Colonic mucosa (tissue), 4 donors: ENCODE measurements at regions not wholly inside any gene's neighbourhood (a gene's known extent, or its start where the extent isn't known, plus 50 kb on each side); places are given as distances from the start of the nearest gene placed in this dataset.

Source experiments
- DNase-seq: peaks from one replicate; pipeline ENCODE4 v3.0.0-alpha.2; 2020
- H3K27ac ChIP-seq: fragments of 200-600 bp; one replicate; pipeline ENCODE4 v1.8.0; 2021
- H3K27me3 ChIP-seq: fragments of 200-600 bp; one replicate; pipeline ENCODE4 v1.8.0; 2021
- H3K36me3 ChIP-seq: fragments of 200-600 bp; one replicate; pipeline ENCODE4 v1.8.0; 2021
- H3K4me1 ChIP-seq: fragments of 200-600 bp; one replicate; pipeline ENCODE4 v1.8.0; 2021; ENCODE audit warnings: mild to moderate bottlenecking
- H3K4me3 ChIP-seq: fragments of 200-600 bp; one replicate; pipeline ENCODE4 v1.8.0; 2021
- H3K9ac ChIP-seq, 2 donors: one replicate each; pipeline ENCODE4 v1.7.0; 2013; ENCODE audit warnings: control low read depth in 2 of 2, low read depth in 2 of 2, low read length in 2 of 2
- H3K9me3 ChIP-seq: fragments of 200-600 bp; one replicate; pipeline ENCODE4 v1.8.0; 2021
- CTCF ChIP-seq: fragments of 200-600 bp; IDR thresholded peaks from one replicate; pipeline ENCODE4 v1.8.0; 2022; ENCODE audit warnings: antibody characterized with exemption, mild to moderate bottlenecking
- intact Hi-C: fragments of 100-400 bp; cut with DNase I; formaldehyde crosslinking; loops from one replicate; pipeline ENCODE4 v1.14.1; 2022
- donor health status: healthy.
- donor health status: DM: no; HTN: no; CAD: no.
- donor health status: DM: no; HTN: no; CAD: no.

- Histone ChIP-seq H3K27me3 (no peaks in the 10 kb centered on the region), H3K27ac (no peak overlapping the region), H3K4me1 (no peaks in the 10 kb centered on the region), H3K4me3 (no peak overlapping the region), H3K36me3 (no peaks in the 10 kb centered on the region), H3K9ac (no peak overlapping the region), H3K9me3 (no peaks in the 10 kb centered on the region)
- intact Hi-C loops: loop anchor here (2.0 to 10.0 kb wide), 2 partner anchors 275 to 349 kb away; no protein-coding TSS in a partner anchor
- DNase-seq: no peak
- no peak for TF ChIP-seq CTCF
Observed at GRCh38 chr1:233790121-233790520, 114.4 kb upstream of the SLC35F3 start.

- peak; percentile 21 for DNase-seq
- Histone ChIP-seq H3K9ac (no peak overlapping the region), H3K27me3 (no peaks in the 10 kb centered on the region), H3K9me3 (no peaks in the 10 kb centered on the region), H3K4me3 (no peak overlapping the region), H3K27ac (no peak overlapping the region), H3K4me1 (no peaks in the 10 kb centered on the region), H3K36me3 (no peaks in the 10 kb centered on the region)
- intact Hi-C loops: loop anchor here (2.0 to 10.0 kb wide), 2 partner anchors 276 to 350 kb away; no protein-coding TSS in a partner anchor
- TF ChIP-seq CTCF: peak; percentile 79
Observed at GRCh38 chr1:233790662-233791371, 113.7 kb upstream of the SLC35F3 start.

- no peak overlapping the region for H3K27ac ChIP-seq
- TF ChIP-seq CTCF: no peak
- no peaks in the 10 kb centered on the region for H3K36me3 ChIP-seq
- H3K9ac ChIP-seq: no peak overlapping the region
- H3K4me1 ChIP-seq: no peaks in the 10 kb centered on the region
- intact Hi-C loops: loop anchor here (2.0 to 10.0 kb wide), 2 partner anchors 277 to 351 kb away; no protein-coding TSS in a partner anchor
- no peaks in the 10 kb centered on the region for H3K9me3 ChIP-seq
- no peak for DNase-seq
- H3K4me3 ChIP-seq: no peak overlapping the region
- no peaks in the 10 kb centered on the region for H3K27me3 ChIP-seq
Observed at GRCh38 chr1:233791372-233791703, 113.1 kb upstream of the SLC35F3 start.

- TF ChIP-seq CTCF: no peak
- intact Hi-C loops: loop anchor here (2.0 to 10.0 kb wide), 2 partner anchors 277 to 351 kb away; no protein-coding TSS in a partner anchor
Observed at GRCh38 chr1:233791721-233792120, 112.8 kb upstream of the SLC35F3 start.

GRCh38 chr1:233794863-233795262, 109.6 kb upstream of the SLC35F3 start:
- DNase-seq: no peak
- no peak for TF ChIP-seq CTCF
- Histone ChIP-seq H3K4me1 (no peaks in the 10 kb centered on the region), H3K36me3 (no peaks in the 10 kb centered on the region), H3K9ac (no peak overlapping the region), H3K27ac (no peak overlapping the region), H3K4me3 (no peak overlapping the region), H3K27me3 (no peaks in the 10 kb centered on the region), H3K9me3 (no peaks in the 10 kb centered on the region)
- intact Hi-C loops: loop anchor here (10.0 kb wide), 1 partner anchor 280 kb away; no protein-coding TSS in a partner anchor

More at GRCh38 chr1:233791721-233792120, 112.8 kb upstream of the SLC35F3 start:
- no peaks in the 10 kb centered on the region for H3K36me3 ChIP-seq
- DNase-seq: no peak
- no peak overlapping the region for H3K4me3 ChIP-seq
- H3K4me1 ChIP-seq: no peaks in the 10 kb centered on the region
- H3K9ac ChIP-seq: no peak overlapping the region
- no peaks in the 10 kb centered on the region for H3K27me3 ChIP-seq
- H3K9me3 ChIP-seq: no peaks in the 10 kb centered on the region
- H3K27ac ChIP-seq: no peak overlapping the region
